ENCODE measurements at regions not wholly inside any gene's neighbourhood (a gene's known extent, or its start where the extent isn't known, plus 50 kb on each side); places are given as distances from the start of the nearest gene placed in this dataset.
A peak's percentile ranks its signal among the peaks of the same experiment; 100 is the strongest.

GRCh38 chr4:24702281-24702680 lies 93.1 kb upstream of the SOD3 start:
- intact Hi-C loops (cut with DNase I, micrococcal nuclease), result no loop called here
- no peak for ATAC-seq
- no peak for DNase-seq

GRCh38 chr4:24703298-24703697 lies 92.1 kb upstream of the SOD3 start:
- ATAC-seq (no peak), DNase-seq (no peak)
- intact Hi-C loops (cut with DNase I, micrococcal nuclease), result no loop called here

- intact Hi-C loops (cut with DNase I, micrococcal nuclease), result no loop called here
- ATAC-seq (no peak), DNase-seq (no peak)
Measured at GRCh38 chr4:24704149-24704548, 91.2 kb upstream of the SOD3 start.

GRCh38 chr4:24705016-24705753 lies 90.2 kb upstream of the SOD3 start:
- ATAC-seq (no peak), DNase-seq (no peak)
- intact Hi-C loops (cut with DNase I, micrococcal nuclease), result no loop called here

DNA sequence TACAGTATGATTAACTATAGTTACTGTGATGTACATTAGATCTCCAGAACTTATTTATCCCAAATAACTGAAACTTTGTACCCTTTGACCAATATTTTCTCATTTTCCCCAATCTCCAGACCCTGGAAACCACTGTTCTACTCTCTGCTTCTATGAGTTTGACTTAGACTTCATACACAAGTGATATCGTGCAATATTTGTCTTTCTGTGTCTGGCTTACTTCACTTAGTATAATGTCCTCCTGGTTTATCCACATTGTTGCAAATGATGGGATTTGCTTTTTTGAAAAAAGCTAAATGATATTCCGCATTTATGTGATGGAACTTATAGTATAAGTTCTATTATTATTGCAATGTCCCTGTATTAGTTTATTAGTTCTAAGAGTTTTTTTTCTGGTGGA lies 81.8 kb upstream of the SOD3 start:
- DNase-seq (no peak), ATAC-seq (no peak)
- intact Hi-C loops (cut with DNase I, micrococcal nuclease), result no loop called here

- DNase-seq, result no peak
- intact Hi-C loops (cut with DNase I, micrococcal nuclease), result no loop called here
- ATAC-seq, result no peak
Measured at GRCh38 chr4:24719615-24720014, 75.8 kb upstream of the SOD3 start.

DNA sequence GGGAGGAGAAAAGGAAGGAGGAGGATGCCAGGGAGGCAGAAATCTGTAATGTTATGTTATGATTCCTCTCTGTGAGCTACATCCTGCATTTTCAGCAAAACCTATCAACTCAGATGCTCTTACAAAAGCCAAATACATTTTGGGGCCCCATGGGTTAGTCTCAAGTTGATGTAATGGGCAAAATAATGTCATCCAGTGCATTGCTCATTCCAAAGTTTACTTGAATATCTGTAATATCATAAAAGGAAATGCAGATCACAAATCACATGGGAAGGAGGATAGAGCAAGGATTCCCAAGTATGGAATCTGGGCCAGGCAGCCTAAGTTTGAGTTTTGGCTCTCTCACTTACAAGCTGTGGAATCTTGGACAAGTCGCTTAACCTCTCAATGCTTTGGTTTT lies 74.9 kb upstream of the SOD3 start:
- ATAC-seq, result no peak

DNA sequence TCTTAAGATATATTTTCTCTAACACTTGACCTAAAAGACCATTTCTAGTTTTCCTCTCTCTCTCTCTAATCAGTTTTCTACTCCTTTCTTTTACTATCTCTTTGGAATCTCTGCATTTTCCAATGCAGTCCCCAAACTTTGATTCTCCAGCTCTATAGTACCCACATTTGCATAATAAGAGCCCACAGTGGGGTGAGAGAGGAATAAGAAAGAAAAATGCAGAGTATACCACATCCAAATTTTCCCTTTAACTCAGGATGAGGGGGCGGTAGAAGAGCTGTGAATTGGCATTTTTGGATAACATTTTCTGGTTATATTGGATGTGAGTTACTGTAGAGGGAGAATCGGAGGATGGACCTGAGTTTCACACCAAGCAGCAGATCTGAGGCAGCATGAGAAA lies 74.4 kb upstream of the SOD3 start:
- ATAC-seq (no peak), DNase-seq (no peak)
- intact Hi-C loops (cut with DNase I, micrococcal nuclease), result no loop called here

More for the DNA sequence above, 74.9 kb upstream of the SOD3 start:
- no peak for DNase-seq
- intact Hi-C loops (cut with DNase I, micrococcal nuclease), result no loop called here

- DNase-seq (no peak), ATAC-seq (no peak)
- intact Hi-C loops (cut with DNase I, micrococcal nuclease), result no loop called here
Measured at GRCh38 chr4:24722026-24722568, 73.3 kb upstream of the SOD3 start.

GRCh38 chr4:24727390-24728224 lies 67.8 kb upstream of the SOD3 start:
- intact Hi-C loops (cut with DNase I, micrococcal nuclease), result no loop called here
- ATAC-seq, result no peak
- DNase-seq, result no peak

- intact Hi-C loops (cut with DNase I, micrococcal nuclease), result no loop called here
Measured at GRCh38 chr4:24729119-24729730, 66.1 kb upstream of the SOD3 start.

DNA sequence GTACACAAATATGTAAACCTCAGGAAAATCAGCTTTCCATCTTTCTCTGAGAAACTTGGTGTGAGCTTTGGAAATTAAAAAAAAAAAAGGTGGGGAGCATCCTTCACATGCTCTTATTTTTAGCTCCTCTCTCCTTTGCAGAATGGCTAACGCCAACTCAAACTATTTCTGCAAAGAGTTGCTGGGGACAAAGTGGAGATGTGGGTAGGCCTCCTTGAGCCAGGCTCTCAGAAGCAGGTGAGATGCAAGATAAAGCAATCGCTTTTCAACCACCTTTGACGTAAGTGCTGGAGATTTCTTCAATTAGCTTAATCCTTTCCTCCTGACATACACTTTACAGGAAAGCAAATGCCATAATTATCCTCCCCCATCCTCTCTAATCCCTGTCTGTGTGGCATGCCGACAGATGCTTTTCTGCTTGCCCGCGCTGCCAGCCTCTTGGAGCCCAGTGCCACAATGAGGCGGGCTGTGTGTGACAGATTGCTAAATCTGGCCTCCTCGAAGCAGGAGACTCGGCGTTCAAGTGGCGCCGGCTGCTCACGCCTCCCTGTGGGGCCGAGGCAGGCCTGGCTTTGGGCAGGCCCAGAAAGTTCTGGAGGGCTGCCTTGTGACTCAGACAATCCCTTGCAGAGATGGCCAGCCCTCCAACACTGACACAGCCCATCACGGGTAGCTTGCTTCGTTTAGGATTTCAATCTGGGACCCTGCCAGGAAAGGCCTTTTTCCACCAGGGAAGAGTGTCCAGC lies 64.9 kb upstream of the SOD3 start:
- DNase-seq (peak; percentile 22 to 45), ATAC-seq (no peak)
- intact Hi-C loops (cut with DNase I, micrococcal nuclease), result no loop called here

More at GRCh38 chr4:24729119-24729730, 66.1 kb upstream of the SOD3 start:
- no peak for DNase-seq
- ATAC-seq, result no peak

- intact Hi-C loops (cut with DNase I, micrococcal nuclease), result no loop called here
- no peak for ATAC-seq
- no peak for DNase-seq
Measured at GRCh38 chr4:24731448-24731847, 63.9 kb upstream of the SOD3 start.

DNA sequence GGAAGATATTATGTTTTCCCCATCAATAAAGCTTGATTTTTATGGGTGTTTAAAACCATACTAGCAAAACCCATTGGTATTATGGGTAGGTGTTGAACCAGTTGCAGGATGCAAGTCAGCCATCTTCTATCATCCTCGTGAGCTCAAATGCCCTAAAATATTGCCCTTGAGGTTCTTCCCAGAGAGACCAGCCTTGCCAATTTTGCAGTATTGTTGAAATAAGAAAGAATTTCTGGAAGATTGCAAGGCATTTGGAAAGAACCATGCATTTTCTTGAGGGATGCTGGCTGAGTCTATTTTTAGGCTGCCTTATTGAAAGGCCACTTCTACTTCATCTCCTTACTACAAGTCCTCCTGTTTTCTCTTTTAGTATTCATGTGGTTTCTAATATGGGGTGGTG lies 60.9 kb upstream of the SOD3 start:
- intact Hi-C loops (cut with DNase I, micrococcal nuclease), result no loop called here
- ATAC-seq (no peak), DNase-seq (no peak)

- ATAC-seq (peak; percentile 61), DNase-seq (peak; percentile 27 to 34)
- intact Hi-C loops (cut with DNase I, micrococcal nuclease), result no loop called here
Measured at GRCh38 chr4:24736066-24736465, 59.3 kb upstream of the SOD3 start.

- intact Hi-C loops (cut with DNase I, micrococcal nuclease), result no loop called here
- peak; percentile 71 for ATAC-seq
- DNase-seq, result peak in 1 of 2 donors; percentile 21
Measured at GRCh38 chr4:24741910-24742309, 53.5 kb upstream of the SOD3 start.

DNA sequence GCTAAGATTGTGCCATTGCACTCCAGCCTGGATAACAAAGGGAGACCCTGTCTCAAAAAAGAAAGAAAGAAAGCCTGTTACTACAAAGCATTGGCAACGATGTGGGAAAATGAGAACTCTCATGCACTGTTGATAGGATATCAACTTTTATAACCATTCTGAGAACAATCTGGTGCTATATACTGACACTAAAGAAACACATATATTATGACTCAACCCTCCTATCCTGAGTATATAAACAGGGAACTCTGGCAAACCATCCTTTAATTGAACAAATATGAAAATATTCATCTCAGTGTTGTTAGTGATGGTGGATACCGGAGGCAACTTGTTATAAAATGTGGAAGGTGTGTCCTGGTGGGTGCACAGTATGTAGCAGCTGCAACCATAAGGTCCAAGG lies 53.0 kb upstream of the SOD3 start:
- intact Hi-C loops (cut with DNase I, micrococcal nuclease), result no loop called here
- ATAC-seq (peak; percentile 96), DNase-seq (no peak)

DNA sequence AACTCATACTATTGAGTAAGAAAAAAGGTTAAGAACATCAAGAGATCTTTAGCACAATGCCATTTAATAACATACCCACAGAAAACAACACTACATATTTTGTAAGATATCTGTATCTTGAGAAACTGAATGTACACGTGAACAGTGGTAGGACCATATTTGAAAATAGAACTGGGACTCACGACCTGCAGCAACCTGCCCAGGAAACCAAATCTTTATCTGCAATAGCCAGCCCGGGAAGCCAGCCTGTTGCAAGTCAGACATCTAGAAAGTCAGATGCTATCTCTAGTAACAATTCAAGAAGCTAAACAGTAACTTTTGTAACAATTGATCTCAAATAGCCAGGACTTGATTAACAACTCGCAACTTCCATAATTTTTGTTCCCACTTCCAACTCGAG lies 52.6 kb upstream of the SOD3 start:
- ATAC-seq, result no peak
- DNase-seq, result no peak
- intact Hi-C loops (cut with DNase I, micrococcal nuclease), result no loop called here

- intact Hi-C loops (cut with DNase I, micrococcal nuclease), result no loop called here
- DNase-seq (no peak), ATAC-seq (peak; percentile 53)
Measured at GRCh38 chr4:24743206-24743605, 52.2 kb upstream of the SOD3 start.

Measured in left colon (tissue), 2 donors.